ENCODE measurements at regions not wholly inside any gene's neighbourhood (a gene's known extent, or its start where the extent isn't known, plus 50 kb on each side); places are given as distances from the start of the nearest gene placed in this dataset.

DNA sequence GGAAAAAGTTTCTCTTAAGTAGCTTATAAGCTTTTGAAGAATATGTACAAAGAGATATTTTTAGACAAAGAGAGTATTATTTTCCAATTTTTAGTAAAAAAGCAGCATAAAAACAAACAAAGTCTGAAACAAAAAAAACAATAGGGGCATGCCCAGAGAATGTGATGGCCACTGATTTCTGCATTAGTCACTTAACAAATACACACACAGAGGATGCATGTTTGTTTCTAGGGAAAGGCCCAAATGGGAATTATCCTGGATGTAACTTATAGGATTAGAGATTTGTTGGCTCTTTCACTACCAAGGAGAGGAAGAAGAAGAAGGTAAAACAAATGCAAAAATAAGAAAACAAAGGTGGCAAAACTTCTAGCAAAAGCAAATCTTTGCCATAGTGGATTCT is 95.9 kb upstream of the SCOC start:
- H3K9me3 ChIP-seq = no peaks in the 10 kb centered on the region
- H3K4me1 ChIP-seq = no peaks in the 10 kb centered on the region
- no peak for TF ChIP-seq POLR2A (IDR thresholded peaks at IDR 0.05)
- no peak for TF ChIP-seq EP300 (IDR thresholded peaks at IDR 0.05)
- TF ChIP-seq POLR2AphosphoS5 (IDR thresholded peaks at IDR 0.05) = no peak
- TF ChIP-seq, protein P1, sequence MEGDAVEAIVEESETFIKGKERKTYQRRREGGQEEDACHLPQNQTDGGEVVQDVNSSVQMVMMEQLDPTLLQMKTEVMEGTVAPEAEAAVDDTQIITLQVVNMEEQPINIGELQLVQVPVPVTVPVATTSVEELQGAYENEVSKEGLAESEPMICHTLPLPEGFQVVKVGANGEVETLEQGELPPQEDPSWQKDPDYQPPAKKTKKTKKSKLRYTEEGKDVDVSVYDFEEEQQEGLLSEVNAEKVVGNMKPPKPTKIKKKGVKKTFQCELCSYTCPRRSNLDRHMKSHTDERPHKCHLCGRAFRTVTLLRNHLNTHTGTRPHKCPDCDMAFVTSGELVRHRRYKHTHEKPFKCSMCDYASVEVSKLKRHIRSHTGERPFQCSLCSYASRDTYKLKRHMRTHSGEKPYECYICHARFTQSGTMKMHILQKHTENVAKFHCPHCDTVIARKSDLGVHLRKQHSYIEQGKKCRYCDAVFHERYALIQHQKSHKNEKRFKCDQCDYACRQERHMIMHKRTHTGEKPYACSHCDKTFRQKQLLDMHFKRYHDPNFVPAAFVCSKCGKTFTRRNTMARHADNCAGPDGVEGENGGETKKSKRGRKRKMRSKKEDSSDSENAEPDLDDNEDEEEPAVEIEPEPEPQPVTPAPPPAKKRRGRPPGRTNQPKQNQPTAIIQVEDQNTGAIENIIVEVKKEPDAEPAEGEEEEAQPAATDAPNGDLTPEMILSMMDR (IDR thresholded peaks at IDR 0.05) = no peak
- peaks cover 3% of the 10 kb centered on the region for H3K27me3 ChIP-seq
- DNase-seq (ENCODE audit: low spot score in 2 of 2) = no peak
- H3K36me3 ChIP-seq = no peaks in the 10 kb centered on the region
- no peak overlapping the region for H3K27ac ChIP-seq
- no peak overlapping the region for H3K4me3 ChIP-seq

DNA sequence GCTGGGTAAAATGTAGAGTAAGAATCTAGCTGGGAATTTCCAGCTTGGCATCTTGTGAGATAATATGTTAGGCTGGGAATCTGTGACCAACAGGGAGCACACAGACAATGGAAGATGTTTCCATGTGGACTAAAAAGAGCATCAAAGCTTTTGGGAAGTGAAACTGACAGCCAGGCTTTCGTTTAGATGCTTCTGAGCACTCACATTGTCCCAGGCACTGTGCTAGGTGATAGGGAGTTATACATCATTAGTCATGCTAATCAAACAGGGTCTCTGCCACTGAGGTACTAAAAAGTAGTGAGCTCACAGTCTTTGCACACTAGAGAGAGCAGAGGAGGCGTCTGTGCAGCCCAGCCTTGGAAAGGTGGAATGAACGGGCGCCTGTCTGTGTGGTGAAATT is 101.9 kb upstream of the SCOC start:
- H3K27ac ChIP-seq = no peak overlapping the region
- 86% methylated on average over 4 of the region's 4 CpGs for WGBS
- H3K36me3 ChIP-seq = no peaks in the 10 kb centered on the region
- no peak overlapping the region for H3K4me3 ChIP-seq
- no peak for DNase-seq (ENCODE audit: low spot score in 2 of 2)
- no peaks in the 10 kb centered on the region for H3K4me1 ChIP-seq
- no peaks in the 10 kb centered on the region for H3K27me3 ChIP-seq
- TF ChIP-seq POLR2A (IDR thresholded peaks at IDR 0.05) = no peak
- no peak for TF ChIP-seq EP300 (IDR thresholded peaks at IDR 0.05)
- TF ChIP-seq, protein P1 (IDR thresholded peaks at IDR 0.05) = no peak
- no peak for TF ChIP-seq POLR2AphosphoS5 (IDR thresholded peaks at IDR 0.05)
- no peaks in the 10 kb centered on the region for H3K9me3 ChIP-seq

DNA sequence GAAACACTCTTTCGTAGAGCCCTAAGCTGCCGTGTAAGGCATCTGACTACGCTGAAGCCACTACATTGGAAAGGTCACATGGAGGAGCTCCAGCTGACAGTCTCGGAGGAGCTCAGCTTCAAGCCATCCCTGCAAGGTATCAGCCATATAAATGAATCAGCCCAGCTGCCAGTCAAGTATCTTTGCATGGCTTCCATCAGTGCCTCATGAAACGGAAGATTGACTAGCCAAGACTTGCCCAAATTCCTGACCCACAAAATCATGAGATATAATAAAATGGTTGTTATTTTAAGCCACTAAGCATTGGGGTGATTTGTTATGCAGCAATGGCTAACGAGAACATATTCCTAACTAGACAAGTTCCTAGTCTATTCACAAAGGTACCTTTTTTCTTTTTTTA is 104.1 kb upstream of the SCOC start:
- Histone ChIP-seq H3K4me3 (no peak overlapping the region), H3K9me3 (no peaks in the 10 kb centered on the region), H3K27ac (no peak overlapping the region), H3K36me3 (no peaks in the 10 kb centered on the region), H3K27me3 (no peaks in the 10 kb centered on the region), H3K4me1 (no peaks in the 10 kb centered on the region)
- DNase-seq (ENCODE audit: low spot score in 2 of 2) = no peak
- 66% methylated on average over 6 of the region's 6 CpGs for WGBS
- no peak for TF ChIP-seq EP300 (IDR thresholded peaks at IDR 0.05)
- TF ChIP-seq POLR2AphosphoS5 (IDR thresholded peaks at IDR 0.05) = no peak
- no peak for TF ChIP-seq POLR2A (IDR thresholded peaks at IDR 0.05)
- TF ChIP-seq, protein P1 (IDR thresholded peaks at IDR 0.05) = no peak

DNA sequence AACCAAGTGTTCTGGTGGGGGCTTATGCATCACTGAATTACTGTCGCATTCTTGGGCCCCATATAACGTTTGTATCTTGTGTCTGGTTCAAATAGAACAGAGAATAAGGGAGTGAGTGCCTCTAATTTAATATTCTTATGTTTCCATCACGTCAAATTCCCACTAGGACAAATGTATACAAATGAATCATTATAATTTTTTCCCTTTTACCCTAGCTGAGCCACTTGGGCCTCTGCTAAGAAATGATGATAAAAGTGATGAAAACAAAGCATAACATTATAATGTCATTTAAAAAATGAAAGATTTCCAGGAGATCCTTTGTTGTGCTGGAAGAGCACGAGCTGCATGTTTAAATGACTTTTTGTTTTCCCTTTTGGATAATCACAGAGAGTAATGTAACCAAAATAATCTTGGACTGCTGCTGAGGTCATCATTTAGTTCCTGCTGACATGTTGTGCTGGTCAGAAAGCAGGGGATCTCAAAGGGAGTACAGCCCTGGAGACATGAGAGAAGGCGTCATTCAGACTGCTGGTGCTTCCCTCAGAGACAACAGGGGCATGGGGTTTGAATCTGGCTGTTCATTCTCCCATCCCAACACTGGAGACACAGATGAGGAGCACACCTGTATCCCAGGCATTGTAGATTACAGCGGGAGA is 105.1 kb upstream of the SCOC start:
- 77% methylated on average over 6 of the region's 6 CpGs for WGBS
- H3K4me3 ChIP-seq = no peak overlapping the region

DNA sequence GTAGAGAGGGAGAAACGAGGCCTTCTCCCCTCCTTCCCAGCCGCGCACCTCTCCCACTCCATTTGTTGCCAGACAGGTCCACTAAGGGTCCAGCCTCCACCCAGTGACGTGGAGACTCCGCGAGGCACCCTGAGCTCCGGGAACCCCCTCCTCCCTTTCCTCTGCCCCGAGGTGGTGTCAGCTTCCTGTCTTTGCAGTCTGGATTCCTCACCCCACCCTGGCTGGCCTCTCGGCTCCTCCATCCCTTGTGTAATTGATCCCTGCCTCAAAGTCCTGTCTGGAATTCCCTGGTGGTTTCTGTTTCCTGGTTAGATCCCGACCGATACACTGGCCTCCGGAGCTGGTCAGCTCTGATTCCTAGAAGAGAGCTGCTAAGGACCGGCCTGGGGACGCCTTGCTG is 105.9 kb upstream of the SCOC start:
- TF ChIP-seq POLR2AphosphoS5 (IDR thresholded peaks at IDR 0.05) (no peak), POLR2A (IDR thresholded peaks at IDR 0.05) (no peak), EP300 (IDR thresholded peaks at IDR 0.05) (no peak)
- TF ChIP-seq, protein P1 (IDR thresholded peaks at IDR 0.05) = no peak
- H3K27ac ChIP-seq = no peak overlapping the region

More for the DNA sequence above, 105.1 kb upstream of the SCOC start:
- DNase-seq (ENCODE audit: low spot score in 2 of 2) = no peak
- Histone ChIP-seq H3K27ac (no peak overlapping the region), H3K9me3 (no peaks in the 10 kb centered on the region), H3K27me3 (no peaks in the 10 kb centered on the region), H3K36me3 (no peaks in the 10 kb centered on the region), H3K4me1 (no peaks in the 10 kb centered on the region)
- TF ChIP-seq, protein P1 (IDR thresholded peaks at IDR 0.05) = no peak
- TF ChIP-seq EP300 (IDR thresholded peaks at IDR 0.05) (no peak), POLR2A (IDR thresholded peaks at IDR 0.05) (no peak), POLR2AphosphoS5 (IDR thresholded peaks at IDR 0.05) (no peak)

More for the DNA sequence above, 105.9 kb upstream of the SCOC start:
- H3K27me3 ChIP-seq = no peaks in the 10 kb centered on the region
- no peaks in the 10 kb centered on the region for H3K9me3 ChIP-seq
- WGBS = 77% methylated on average over 14 of the region's 14 CpGs
- DNase-seq (ENCODE audit: low spot score in 2 of 2) = no peak
- no peak overlapping the region for H3K4me3 ChIP-seq
- no peaks in the 10 kb centered on the region for H3K4me1 ChIP-seq
- no peaks in the 10 kb centered on the region for H3K36me3 ChIP-seq
